ENCODE measurements at regions not wholly inside any gene's neighbourhood (a gene's known extent, or its start where the extent isn't known, plus 50 kb on each side); places are given as distances from the start of the nearest gene placed in this dataset.
A peak's percentile ranks its signal among the peaks of the same experiment; 100 is the strongest.
"Not testable (repeated sequence)": the region's sequence is repeated elsewhere in the genome, so short reads cannot be mapped to it uniquely, and the experiment has no call there.

GRCh38 chr9:34773306-34773910 lies 63.5 kb upstream of the CCL21 start:
- H3K4me1 ChIP-seq, result no peaks in the 10 kb centered on the region
- no peak for DNase-seq (ENCODE audit: low spot score in 2 of 2)
- H3K9me3 ChIP-seq, result no peaks in the 10 kb centered on the region; the same call in 1 of the 2 replicates
- no peak overlapping the region for H3K4me3 ChIP-seq
- in situ Hi-C loops (cut with MboI; ENCODE audit: low sequenced_read_pairs), result no loop called here
- no peaks in the 10 kb centered on the region for H3K36me3 ChIP-seq (replicated peaks)
- peaks cover 23% of the 10 kb centered on the region for H3K27me3 ChIP-seq (ENCODE audit: low read depth)

DNA sequence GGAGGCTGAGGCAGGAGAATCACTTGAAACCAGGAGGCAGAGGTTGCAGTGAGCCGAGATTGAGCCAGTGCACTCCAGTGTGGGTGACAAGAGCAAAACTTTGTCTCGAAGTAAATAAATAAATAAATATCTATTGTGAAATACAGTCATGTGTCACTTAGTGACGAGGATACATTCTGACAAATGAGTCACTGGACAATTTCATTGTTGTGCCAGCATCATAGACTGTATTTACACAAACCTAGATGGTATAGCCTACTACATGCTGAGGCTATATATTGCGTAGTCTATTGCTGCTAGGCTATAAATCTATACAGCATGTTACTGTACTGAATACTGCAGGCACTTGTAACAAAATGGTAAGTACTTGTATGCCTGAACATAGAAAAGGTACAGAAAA lies 61.1 kb upstream of the CCL21 start:
- H3K4me1 ChIP-seq, result no peaks in the 10 kb centered on the region
- DNase-seq (ENCODE audit: low spot score in 2 of 2), result no peak
- H3K27me3 ChIP-seq (ENCODE audit: low read depth), result peaks cover 22% of the 10 kb centered on the region
- in situ Hi-C loops (cut with MboI; ENCODE audit: low sequenced_read_pairs), result no loop called here
- H3K36me3 ChIP-seq (replicated peaks), result no peaks in the 10 kb centered on the region
- no peak overlapping the region for H3K4me3 ChIP-seq
- H3K9me3 ChIP-seq, result no peaks in the 10 kb centered on the region; the same call in 1 of the 2 replicates

- H3K36me3 ChIP-seq (replicated peaks); DNase-seq (ENCODE audit: low spot score in 2 of 2); H3K4me1 ChIP-seq; in situ Hi-C loops (cut with MboI; ENCODE audit: low sequenced_read_pairs); H3K4me3 ChIP-seq; H3K9me3 ChIP-seq: not testable (repeated sequence)
- peaks cover 14% of the 10 kb centered on the region for H3K27me3 ChIP-seq (ENCODE audit: low read depth)
Observed at GRCh38 chr9:34767087-34767486, 57.2 kb upstream of the CCL21 start.

- H3K36me3 ChIP-seq (replicated peaks); H3K4me1 ChIP-seq; H3K4me3 ChIP-seq; H3K9me3 ChIP-seq; H3K27me3 ChIP-seq (ENCODE audit: low read depth); in situ Hi-C loops (cut with MboI; ENCODE audit: low sequenced_read_pairs): not testable (repeated sequence)
- DNase-seq (ENCODE audit: low spot score in 2 of 2), result peak; percentile 46 to 79
Observed at GRCh38 chr9:34760196-34761040, 50.5 kb upstream of the CCL21 start.

All from HAP-1 (cell line).